NCI-H1436 treated with DMSO at 0.1 percent for 48 hours (cell line): ENCODE measurements at regions not wholly inside any gene's neighbourhood (a gene's known extent, or its start where the extent isn't known, plus 50 kb on each side); places are given as distances from the start of the nearest gene placed in this dataset.

Experiments used
- DNase-seq: peaks from one replicate; lab custom pipeline; 2025; lab: John Stamatoyannopoulos, UW

GRCh38 chr4:125440814-125441213 is 126.1 kb downstream of the FAT4 start:
- no peak for DNase-seq

GRCh38 chr4:125444166-125444565 is 129.4 kb downstream of the FAT4 start:
- DNase-seq = no peak

GRCh38 chr4:125445525-125445924 is 130.8 kb downstream of the FAT4 start:
- DNase-seq = no peak

- DNase-seq = no peak
Observed at GRCh38 chr4:125447551-125448290, 133.0 kb downstream of the FAT4 start.

- no peak for DNase-seq
Observed at GRCh38 chr4:125456075-125456474, 141.3 kb downstream of the FAT4 start.

GRCh38 chr4:125459531-125459930 is 144.8 kb downstream of the FAT4 start:
- no peak for DNase-seq

GRCh38 chr4:125461676-125462363 is 147.1 kb downstream of the FAT4 start:
- DNase-seq = no peak

- no peak for DNase-seq
Observed at GRCh38 chr4:125464146-125464545, 149.4 kb downstream of the FAT4 start.

- no peak for DNase-seq
Observed at GRCh38 chr4:125481334-125482045, 166.7 kb downstream of the FAT4 start.

- DNase-seq = no peak
Observed at GRCh38 chr4:125482822-125483221, 168.1 kb downstream of the FAT4 start.

GRCh38 chr4:125483278-125483677 is 168.5 kb downstream of the FAT4 start:
- no peak for DNase-seq

- DNase-seq = no peak
Observed at GRCh38 chr4:125484912-125485311, 170.2 kb downstream of the FAT4 start.

- DNase-seq = no peak
Observed at GRCh38 chr4:125486351-125486750, 171.6 kb downstream of the FAT4 start.

GRCh38 chr4:125489952-125490690 is 175.4 kb downstream of the FAT4 start:
- DNase-seq = no peak

- DNase-seq = no peak
Observed at GRCh38 chr4:125492957-125493356, 178.2 kb downstream of the FAT4 start.

GRCh38 chr4:125497861-125498260 is 183.1 kb downstream of the FAT4 start:
- no peak for DNase-seq

- DNase-seq = no peak
Observed at GRCh38 chr4:125498981-125499380, 184.2 kb downstream of the FAT4 start.

GRCh38 chr4:125501090-125501489 is 186.3 kb downstream of the FAT4 start:
- DNase-seq = no peak

- no peak for DNase-seq
Observed at GRCh38 chr4:125501568-125501967, 186.8 kb downstream of the FAT4 start.

GRCh38 chr4:125505621-125506020 is 190.9 kb downstream of the FAT4 start:
- no peak for DNase-seq

GRCh38 chr4:125507141-125507540 is 192.4 kb downstream of the FAT4 start:
- no peak for DNase-seq

- DNase-seq = no peak
Observed at GRCh38 chr4:125511715-125512114, 197.0 kb downstream of the FAT4 start.
